NCI-H2227 (cell line): ENCODE measurements at regions not wholly inside any gene's neighbourhood (a gene's known extent, or its start where the extent isn't known, plus 50 kb on each side); places are given as distances from the start of the nearest gene placed in this dataset.
"Not testable (repeated sequence)": the region's sequence is repeated elsewhere in the genome, so short reads cannot be mapped to it uniquely, and the experiment has no call there.

Experiments used
- DNase-seq: peaks from one replicate; lab custom pipeline; 2025; ENCODE audit not compliant: unreplicated experiment; lab: John Stamatoyannopoulos, UW

DNA sequence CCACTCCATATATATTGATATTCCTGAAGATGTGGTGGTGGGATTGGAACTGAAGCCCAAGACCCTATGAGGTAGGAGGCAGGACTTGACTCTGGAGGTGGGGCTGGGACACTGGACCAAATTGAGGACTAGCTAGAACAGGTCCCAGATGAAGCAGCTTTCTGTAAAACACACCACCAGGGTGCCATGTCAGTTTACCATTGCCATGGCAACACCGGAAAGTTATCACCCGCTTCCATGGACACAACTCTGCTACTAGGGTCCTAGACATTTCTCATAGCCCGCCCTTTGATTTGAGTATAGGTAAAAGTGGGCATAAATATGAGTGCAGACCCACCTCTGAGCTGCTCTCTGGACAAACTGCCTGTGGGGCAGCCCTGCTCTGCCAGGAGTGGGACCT, 490.5 kb upstream of the PFKP start:
- no peak for DNase-seq

DNA sequence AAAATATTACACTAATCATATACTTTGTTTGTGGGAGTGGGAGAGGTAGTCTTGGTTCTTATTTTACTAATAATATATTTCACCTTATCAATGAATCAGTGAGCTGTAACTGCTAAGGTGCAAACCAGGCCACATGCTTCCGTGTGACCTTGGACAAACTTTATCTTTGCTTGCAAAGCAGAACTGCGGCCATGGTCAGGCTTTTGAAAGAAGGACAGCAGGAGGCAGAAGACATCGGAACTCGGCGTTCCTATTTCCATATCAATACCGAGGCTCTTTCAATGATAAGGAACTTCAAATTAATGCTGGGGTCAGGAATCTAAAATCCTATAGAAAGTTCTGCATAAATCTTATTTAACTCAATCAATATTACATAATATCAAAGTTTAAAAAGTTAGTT, 491.9 kb upstream of the PFKP start:
- DNase-seq: no peak

- no peak for DNase-seq
Measured at GRCh38 chr10:2572611-2573010, 494.7 kb upstream of the PFKP start.

- DNase-seq: no peak
Measured at GRCh38 chr10:2556883-2557282, 510.5 kb upstream of the PFKP start.

DNA sequence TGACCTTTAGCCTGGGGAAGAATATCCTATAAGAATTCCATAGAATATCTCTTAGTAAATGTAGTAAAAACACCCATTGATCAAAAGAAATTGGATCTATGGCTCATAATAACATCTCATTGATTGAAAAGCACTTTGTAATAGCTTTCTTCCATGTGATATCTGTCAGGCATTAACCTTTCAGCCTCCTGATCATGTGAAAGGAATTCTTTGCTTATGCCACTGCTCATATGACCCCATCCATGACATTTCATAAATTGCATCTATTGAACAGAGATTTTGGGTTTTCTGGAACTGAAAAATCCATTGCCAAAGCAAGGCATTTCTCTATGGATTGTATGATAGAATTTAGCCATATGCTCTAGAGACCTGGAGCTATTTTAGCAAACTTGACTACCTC, 519.3 kb upstream of the PFKP start:
- no peak for DNase-seq

DNA sequence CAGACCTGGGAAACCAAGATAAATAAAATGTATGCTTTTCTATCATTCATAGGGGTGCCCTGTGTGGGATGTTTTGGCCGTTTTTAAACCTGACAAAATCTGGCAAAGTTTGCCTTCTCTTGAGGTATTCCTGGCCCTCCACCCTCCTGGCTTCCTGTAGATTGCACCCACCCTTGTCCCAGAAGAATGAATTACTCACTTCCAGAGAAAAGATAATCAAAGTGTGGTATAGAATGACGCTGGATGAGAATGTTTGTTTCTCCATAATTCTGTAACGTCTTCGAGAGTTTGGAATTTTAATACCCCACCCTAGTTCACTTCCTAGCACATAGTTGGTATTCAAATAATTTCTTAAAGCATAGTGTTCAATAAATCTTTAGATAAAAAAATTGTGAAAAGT, 519.7 kb upstream of the PFKP start:
- DNase-seq: no peak

GRCh38 chr10:2546894-2547293, 520.5 kb upstream of the PFKP start:
- not testable (repeated sequence) for DNase-seq

DNA sequence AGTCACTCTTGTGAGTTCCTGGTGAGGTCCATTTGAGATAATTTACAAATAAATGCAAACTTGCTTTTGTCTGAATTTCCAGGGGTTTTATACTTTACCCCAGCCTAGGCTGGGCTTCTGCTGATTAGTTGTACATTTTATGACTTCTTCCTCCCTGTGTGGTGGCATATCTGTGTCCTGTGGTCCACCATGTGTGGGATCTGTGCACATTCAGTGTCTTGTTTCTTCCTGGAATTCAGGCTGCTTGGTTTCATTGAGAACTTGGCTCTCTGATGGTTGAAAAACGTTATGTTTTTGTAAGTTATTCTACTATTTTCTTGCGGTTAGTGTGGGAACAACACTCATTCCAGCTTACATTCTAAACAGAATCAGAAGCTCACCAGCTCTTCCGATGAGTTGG, 523.4 kb upstream of the PFKP start:
- no peak for DNase-seq

GRCh38 chr10:2543142-2543886, 524.0 kb upstream of the PFKP start:
- no peak for DNase-seq

- no peak for DNase-seq
Measured at GRCh38 chr10:2541176-2541575, 526.2 kb upstream of the PFKP start.

DNA sequence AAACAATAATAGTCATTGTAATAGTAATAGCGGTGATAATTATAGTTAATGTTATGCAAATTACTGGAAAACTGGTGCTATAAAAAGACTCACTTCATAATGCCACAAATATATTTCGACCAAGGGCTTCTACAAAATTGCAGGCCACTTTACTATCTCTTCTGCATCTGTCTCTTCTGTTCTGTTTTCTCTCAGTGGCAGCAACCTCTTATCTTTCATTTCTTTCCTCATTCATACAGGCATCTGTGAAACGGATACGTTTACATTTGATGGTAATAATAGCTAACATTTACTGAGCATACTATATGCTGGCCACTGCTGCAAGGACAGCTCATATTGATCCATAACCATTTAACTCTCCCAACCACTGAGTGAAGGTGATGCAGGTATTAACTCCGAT, 537.4 kb upstream of the PFKP start:
- DNase-seq: no peak

DNA sequence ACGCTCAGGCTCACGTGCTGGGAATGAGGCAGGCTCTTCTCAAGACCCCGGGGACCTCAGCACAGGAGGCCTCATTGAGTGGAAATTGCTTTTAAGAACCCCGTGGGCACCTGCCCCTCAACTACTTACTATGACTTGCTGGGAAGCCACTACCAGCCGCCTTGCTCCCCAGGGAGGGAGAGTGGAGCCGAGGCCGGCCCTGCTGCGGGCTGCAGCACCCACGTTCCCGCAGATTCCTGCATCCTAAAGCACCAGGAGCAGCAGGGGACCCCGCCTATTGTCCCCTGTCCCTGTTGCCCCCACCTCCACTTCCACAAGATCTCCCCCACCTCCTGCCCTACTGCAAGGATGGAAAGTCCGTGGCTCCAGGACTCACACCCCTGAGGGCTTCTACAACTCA, 541.6 kb upstream of the PFKP start:
- no peak for DNase-seq

- DNase-seq: no peak
Measured at GRCh38 chr10:2519139-2519538, 548.2 kb upstream of the PFKP start.

- no peak for DNase-seq
Measured at GRCh38 chr10:2509081-2509531, 558.2 kb upstream of the PFKP start.

GRCh38 chr10:2501366-2501940, 565.9 kb upstream of the PFKP start:
- DNase-seq: not testable (repeated sequence)

GRCh38 chr10:2494399-2494798, 572.9 kb upstream of the PFKP start:
- DNase-seq: no peak

DNA sequence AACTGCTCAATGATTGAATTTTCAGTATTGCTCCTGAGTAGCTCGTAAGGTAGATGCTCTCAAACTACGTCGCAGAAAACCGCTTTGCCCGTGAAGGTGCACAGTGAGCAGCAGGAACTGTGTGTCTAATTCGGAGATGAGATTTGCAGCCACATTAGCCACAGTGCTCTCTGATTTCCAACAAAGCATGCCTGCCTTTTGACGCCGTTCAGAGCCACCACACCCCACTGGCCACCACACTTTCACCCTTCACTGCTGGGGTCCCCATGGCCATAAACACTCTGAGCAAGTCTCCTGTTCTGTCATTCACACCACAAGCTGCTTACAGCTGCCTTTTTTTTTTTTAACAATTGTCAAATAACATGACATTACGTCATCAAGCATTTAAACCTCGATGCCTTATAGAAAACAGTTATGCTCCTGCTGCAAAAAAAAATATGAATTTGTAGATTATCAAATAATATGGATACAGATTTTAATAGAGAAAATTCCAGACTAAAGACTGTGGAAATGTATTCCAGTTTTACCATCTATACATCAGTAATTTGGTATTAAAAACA, 578.8 kb upstream of the PFKP start:
- no peak for DNase-seq

GRCh38 chr10:2487921-2488320, 579.4 kb upstream of the PFKP start:
- no peak for DNase-seq

GRCh38 chr10:2478656-2479055, 588.7 kb upstream of the PFKP start:
- DNase-seq: no peak

DNA sequence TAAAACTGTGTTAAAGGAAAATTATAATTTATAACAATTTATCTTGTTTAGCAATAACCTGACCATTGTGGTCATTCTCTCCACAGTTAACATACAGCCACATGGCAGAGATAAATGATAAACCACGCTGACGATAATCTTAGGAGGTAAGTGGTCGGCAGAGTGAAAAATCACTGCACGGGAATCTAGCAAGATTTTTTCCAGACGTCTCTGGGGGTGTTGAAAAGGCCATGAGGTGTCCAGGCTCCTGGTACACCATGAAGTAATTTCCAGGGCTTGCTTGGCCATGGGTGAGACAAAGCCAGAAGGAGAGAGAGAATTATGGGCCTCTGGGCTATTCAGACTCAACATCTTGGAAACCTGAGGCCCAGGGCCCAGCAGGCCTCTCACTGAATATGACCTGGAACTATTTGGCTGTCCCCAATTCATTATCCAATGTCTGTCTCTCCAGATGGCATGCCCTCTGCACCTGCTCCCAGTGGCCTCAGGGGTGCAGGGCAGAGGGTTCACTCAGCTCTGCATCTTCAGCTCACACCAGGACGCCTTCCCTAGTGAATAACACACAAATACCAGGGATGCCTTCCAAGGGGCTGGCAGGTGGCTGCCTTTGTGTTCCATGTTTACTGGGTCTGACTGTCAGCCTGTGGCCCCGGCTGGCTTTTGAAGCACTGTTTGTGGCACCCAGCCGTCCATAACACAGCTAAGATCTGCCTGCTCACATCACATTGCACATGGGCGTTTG, 590.4 kb upstream of the PFKP start:
- no peak for DNase-seq

DNA sequence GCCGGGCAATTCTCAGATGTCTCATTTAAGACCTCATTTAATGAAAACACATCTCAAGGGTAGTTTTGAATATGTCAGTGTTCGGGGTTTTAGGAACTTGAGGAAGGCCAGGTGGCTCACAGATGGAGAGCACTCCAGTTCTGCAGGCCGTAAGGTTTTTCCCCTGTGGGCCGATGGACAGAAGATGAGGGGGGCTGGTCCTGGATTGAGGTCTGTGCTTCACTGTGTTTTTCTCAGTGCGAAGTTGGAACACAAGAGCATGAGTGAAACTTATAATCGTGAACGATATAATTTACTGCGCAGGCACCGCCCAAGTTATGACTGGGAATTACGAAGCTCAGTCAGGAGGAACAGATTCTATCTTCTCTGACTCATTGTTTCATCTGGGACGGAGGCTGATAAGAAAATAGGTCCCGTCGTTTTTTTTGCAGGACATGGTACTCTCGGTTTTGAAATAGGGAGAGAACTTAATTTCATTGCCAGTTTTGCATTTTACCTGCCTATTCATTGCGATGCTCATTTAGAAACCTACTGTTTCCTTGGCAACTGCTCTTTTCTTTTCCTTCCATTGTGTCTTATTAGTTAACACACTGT, 591.0 kb upstream of the PFKP start:
- no peak for DNase-seq
